Glutamatergic neuron (in vitro differentiated cells): ENCODE measurements at regions not wholly inside any gene's neighbourhood (a gene's known extent, or its start where the extent isn't known, plus 50 kb on each side); places are given as distances from the start of the nearest gene placed in this dataset.

ENCODE experiments used
- DNase-seq: peaks from one replicate; pipeline ENCODE4 v3.0.0; 2022
- H3K27ac Mint-ChIP-seq: one replicate; pipeline ENCODE4 v1.8.0; 2020; ENCODE audit warnings: mild to moderate bottlenecking, mixed read lengths, inconsistent platforms; ENCODE audit not compliant: unreplicated experiment
- H3K27me3 Mint-ChIP-seq: one replicate; pipeline ENCODE4 v1.8.0; 2020; ENCODE audit warnings: mild to moderate bottlenecking, moderate library complexity, mixed read lengths, inconsistent platforms; ENCODE audit not compliant: unreplicated experiment
- H3K36me3 Mint-ChIP-seq: one replicate; pipeline ENCODE4 v1.8.0; 2020; ENCODE audit warnings: mild to moderate bottlenecking, mixed read lengths, inconsistent platforms; ENCODE audit not compliant: unreplicated experiment
- H3K4me1 Mint-ChIP-seq: one replicate; pipeline ENCODE4 v1.8.0; 2020; ENCODE audit warnings: mild to moderate bottlenecking, low read depth, mixed read lengths, inconsistent platforms; ENCODE audit not compliant: unreplicated experiment
- H3K4me3 Mint-ChIP-seq: one replicate; pipeline ENCODE4 v1.8.0; 2020; ENCODE audit warnings: mild to moderate bottlenecking, mixed read lengths, inconsistent platforms; ENCODE audit not compliant: unreplicated experiment
- H3K9me3 Mint-ChIP-seq: one replicate; pipeline ENCODE4 v1.8.0; 2020; ENCODE audit warnings: mild to moderate bottlenecking, moderate library complexity, mixed read lengths, inconsistent platforms; ENCODE audit not compliant: unreplicated experiment
- CTCF ChIP-seq: fragments of 200-600 bp; sonication (generic); IDR thresholded peaks from one replicate; pipeline ENCODE4 v1.5.0; 2021; ENCODE audit not compliant: partially characterized antibody, unreplicated experiment

GRCh38 chrX:150037041-150037440 lies 98.8 kb upstream of the EOLA2 start:
- Mint-ChIP-seq H3K9me3 (no peaks in the 10 kb centered on the region), H3K4me1 (no peaks in the 10 kb centered on the region), H3K27me3 (no peaks in the 10 kb centered on the region), H3K36me3 (no peaks in the 10 kb centered on the region), H3K4me3 (no peak overlapping the region), H3K27ac (no peak overlapping the region)
- TF ChIP-seq CTCF: no peak
- no peak for DNase-seq

- no peaks in the 10 kb centered on the region for H3K36me3 Mint-ChIP-seq
- no peak for TF ChIP-seq CTCF
- DNase-seq: no peak
- no peaks in the 10 kb centered on the region for H3K9me3 Mint-ChIP-seq
- H3K4me1 Mint-ChIP-seq: no peaks in the 10 kb centered on the region
- H3K4me3 Mint-ChIP-seq: no peak overlapping the region
- H3K27ac Mint-ChIP-seq: no peak overlapping the region
- H3K27me3 Mint-ChIP-seq: no peaks in the 10 kb centered on the region
These were observed 100.0 kb upstream of the EOLA2 start for GRCh38 chrX:150038315-150038714.

- Mint-ChIP-seq H3K36me3 (no peaks in the 10 kb centered on the region), H3K4me3 (no peak overlapping the region), H3K4me1 (no peaks in the 10 kb centered on the region), H3K27ac (no peak overlapping the region), H3K27me3 (no peaks in the 10 kb centered on the region), H3K9me3 (no peaks in the 10 kb centered on the region)
- TF ChIP-seq CTCF: no peak
- DNase-seq: no peak
These were observed 100.8 kb upstream of the EOLA2 start for GRCh38 chrX:150038986-150039599.

- Mint-ChIP-seq H3K36me3 (no peaks in the 10 kb centered on the region), H3K4me3 (no peak overlapping the region), H3K27me3 (no peaks in the 10 kb centered on the region), H3K4me1 (no peaks in the 10 kb centered on the region), H3K27ac (no peak overlapping the region), H3K9me3 (peaks cover 1% of the 10 kb centered on the region)
- no peak for DNase-seq
- TF ChIP-seq CTCF: no peak
These were observed 102.9 kb upstream of the EOLA2 start for GRCh38 chrX:150041208-150041607.

GRCh38 chrX:150044556-150044955 lies 106.3 kb upstream of the EOLA2 start:
- Mint-ChIP-seq H3K36me3 (no peaks in the 10 kb centered on the region), H3K4me3 (no peak overlapping the region), H3K4me1 (no peaks in the 10 kb centered on the region), H3K27ac (no peak overlapping the region), H3K27me3 (no peaks in the 10 kb centered on the region), H3K9me3 (peaks cover 1% of the 10 kb centered on the region)
- no peak for TF ChIP-seq CTCF
- DNase-seq: no peak
